CD4-positive, alpha-beta T cell (primary cell): ENCODE measurements at regions not wholly inside any gene's neighbourhood (a gene's known extent, or its start where the extent isn't known, plus 50 kb on each side); places are given as distances from the start of the nearest gene placed in this dataset.

Source experiments
- ATAC-seq: fragments of 200-7000 bp; cut with Tn5 transposase; one replicate; pipeline ENCODE4 v1.10.0; 2022; ENCODE audit warnings: mild to moderate bottlenecking; ENCODE audit not compliant: poor library complexity
- CTCF ChIA-PET: fragments of 350-600 bp; sonication (Branson Sonifier 250); formaldehyde crosslinking; loops from one replicate; lab custom pipeline; 2021; ENCODE audit warnings: antibody characterized with exemption, inconsistent platforms; lab: Charles Lee
- POLR2A ChIA-PET: fragments of 350-600 bp; sonication (Branson Sonifier 250); formaldehyde crosslinking; loops from one replicate; lab custom pipeline; 2021; ENCODE audit warnings: antibody characterized with exemption, inconsistent platforms; lab: Charles Lee
- DNase-seq, 14 experiments: peaks; one replicate each; pipeline ENCODE4 v3.0.0-alpha.2; 2013 to 2020; ENCODE audit warnings: mixed read lengths in 2 of 14
- H3K27ac ChIP-seq, 2 donors: one replicate each; pipeline versions ENCODE4 v1.5.1 to v1.7.0; 2013; ENCODE audit warnings: low read length in 2 of 2, low read depth in 1 of 2, mild to moderate bottlenecking in 1 of 2
- H3K27me3 ChIP-seq, 2 experiments: 1 replicate in 1 of 2; 2 replicates in 1 of 2; pipeline versions ENCODE4 v1.6.1 to v1.7.0; 2013; ENCODE audit warnings: low read length in 2 of 2, control low read depth in 1 of 2, mild to moderate bottlenecking in 1 of 2, moderate library complexity in 1 of 2; ENCODE audit not compliant: insufficient read depth in 2 of 2, control insufficient read depth in 1 of 2
- H3K36me3 ChIP-seq: one replicate; pipeline ENCODE4 v1.6.1; 2013; ENCODE audit warnings: low read length, control low read depth; ENCODE audit not compliant: insufficient read depth
- H3K4me1 ChIP-seq: one replicate; pipeline ENCODE4 v1.6.1; 2013; ENCODE audit warnings: low read length, control low read depth; ENCODE audit not compliant: insufficient read depth
- H3K4me3 ChIP-seq: one replicate; pipeline ENCODE4 v1.5.1; 2013; ENCODE audit warnings: mild to moderate bottlenecking, low read length, moderate library complexity
- H3K9me3 ChIP-seq, 2 experiments: 1 replicate in 1 of 2; 2 replicates in 1 of 2; pipeline versions ENCODE4 v1.6.1 to v1.7.0; 2013; ENCODE audit warnings: low read length in 2 of 2, mild to moderate bottlenecking in 2 of 2, control low read depth in 1 of 2, moderate library complexity in 1 of 2; ENCODE audit not compliant: control insufficient read depth in 1 of 2, insufficient read depth in 1 of 2
- H3K27ac Mint-ChIP-seq: one replicate; pipeline ENCODE4 v1.8.0; 2020; ENCODE audit warnings: mixed read lengths
- H3K27me3 Mint-ChIP-seq: one replicate; pipeline ENCODE4 v1.8.0; 2021; ENCODE audit warnings: mixed read lengths
- H3K36me3 Mint-ChIP-seq: one replicate; pipeline ENCODE4 v1.8.0; 2021; ENCODE audit warnings: low read depth, mixed read lengths
- H3K4me1 Mint-ChIP-seq: one replicate; pipeline ENCODE4 v1.8.0; 2021; ENCODE audit warnings: low read depth, mixed read lengths
- H3K4me3 Mint-ChIP-seq: one replicate; pipeline ENCODE4 v1.8.0; 2020; ENCODE audit warnings: mild to moderate bottlenecking, mixed read lengths
- H3K9me3 Mint-ChIP-seq: one replicate; pipeline ENCODE4 v1.8.0; 2020; ENCODE audit warnings: mixed read lengths
- intact Hi-C, 2 experiments: fragments of 100-400 bp; cut with DNase I in 1 of 2; cut with micrococcal nuclease in 1 of 2; formaldehyde crosslinking; loops; one replicate each; pipeline versions ENCODE4 v1.15.1 to v1.9.0; 2023 to 2025; cut with DNase I, micrococcal nuclease
- TF ChIP-seq, protein P1 (sequence below): fragments of 200-600 bp; IDR thresholded peaks from one replicate; pipeline ENCODE4 v1.8.0; 2022; ENCODE audit warnings: antibody characterized with exemption, mild to moderate bottlenecking

DNA sequence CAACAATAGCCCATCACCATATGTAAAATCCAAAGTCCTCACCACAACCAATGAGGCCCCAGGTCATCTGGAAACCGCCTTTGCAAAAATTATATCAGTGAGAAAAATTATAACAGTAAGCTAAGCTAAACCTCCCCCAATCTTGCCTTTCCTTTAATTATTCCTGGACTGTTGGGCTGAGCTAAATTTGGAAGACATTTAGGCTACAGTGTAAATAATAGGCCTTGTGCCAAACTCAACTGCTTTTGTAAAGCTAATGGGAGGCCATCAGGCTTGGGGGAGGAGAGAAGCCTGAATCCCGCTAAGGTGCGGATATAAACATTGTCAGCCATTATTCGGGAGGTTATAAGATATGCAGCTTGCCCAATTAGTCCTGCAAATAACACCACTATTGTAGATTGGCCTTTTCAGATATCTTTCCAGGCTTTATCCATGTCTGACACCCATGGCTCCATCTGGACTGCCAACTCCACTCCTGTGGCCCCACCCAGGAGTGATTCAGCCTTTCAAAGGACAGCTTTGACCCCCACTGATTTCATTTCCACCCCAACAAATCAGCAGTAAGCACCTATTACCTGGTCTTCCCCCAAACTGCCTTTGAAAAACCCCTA lies 53.0 kb upstream of the CA12 start:
- Histone ChIP-seq H3K27ac (no peak overlapping the region), H3K4me3 (no peak overlapping the region), H3K36me3 (no peaks in the 10 kb centered on the region), H3K4me1 (peaks cover 22% of the 10 kb centered on the region), H3K9me3 (no peaks in the 10 kb centered on the region), H3K27me3 (no peaks in the 10 kb centered on the region)
- Mint-ChIP-seq H3K36me3 (no peaks in the 10 kb centered on the region), H3K27me3 (peaks cover 3% of the 10 kb centered on the region), H3K27ac (no peak overlapping the region), H3K4me1 (peaks cover 32% of the 10 kb centered on the region), H3K9me3 (no peaks in the 10 kb centered on the region), H3K4me3 (no peak overlapping the region)
- intact Hi-C loops = no loop called here
- ChIA-PET CTCF (no interaction called here), POLR2A (no interaction called here)
- DNase-seq (no peak), ATAC-seq (no peak)
- TF ChIP-seq, protein P1, sequence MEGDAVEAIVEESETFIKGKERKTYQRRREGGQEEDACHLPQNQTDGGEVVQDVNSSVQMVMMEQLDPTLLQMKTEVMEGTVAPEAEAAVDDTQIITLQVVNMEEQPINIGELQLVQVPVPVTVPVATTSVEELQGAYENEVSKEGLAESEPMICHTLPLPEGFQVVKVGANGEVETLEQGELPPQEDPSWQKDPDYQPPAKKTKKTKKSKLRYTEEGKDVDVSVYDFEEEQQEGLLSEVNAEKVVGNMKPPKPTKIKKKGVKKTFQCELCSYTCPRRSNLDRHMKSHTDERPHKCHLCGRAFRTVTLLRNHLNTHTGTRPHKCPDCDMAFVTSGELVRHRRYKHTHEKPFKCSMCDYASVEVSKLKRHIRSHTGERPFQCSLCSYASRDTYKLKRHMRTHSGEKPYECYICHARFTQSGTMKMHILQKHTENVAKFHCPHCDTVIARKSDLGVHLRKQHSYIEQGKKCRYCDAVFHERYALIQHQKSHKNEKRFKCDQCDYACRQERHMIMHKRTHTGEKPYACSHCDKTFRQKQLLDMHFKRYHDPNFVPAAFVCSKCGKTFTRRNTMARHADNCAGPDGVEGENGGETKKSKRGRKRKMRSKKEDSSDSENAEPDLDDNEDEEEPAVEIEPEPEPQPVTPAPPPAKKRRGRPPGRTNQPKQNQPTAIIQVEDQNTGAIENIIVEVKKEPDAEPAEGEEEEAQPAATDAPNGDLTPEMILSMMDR = no peak

DNA sequence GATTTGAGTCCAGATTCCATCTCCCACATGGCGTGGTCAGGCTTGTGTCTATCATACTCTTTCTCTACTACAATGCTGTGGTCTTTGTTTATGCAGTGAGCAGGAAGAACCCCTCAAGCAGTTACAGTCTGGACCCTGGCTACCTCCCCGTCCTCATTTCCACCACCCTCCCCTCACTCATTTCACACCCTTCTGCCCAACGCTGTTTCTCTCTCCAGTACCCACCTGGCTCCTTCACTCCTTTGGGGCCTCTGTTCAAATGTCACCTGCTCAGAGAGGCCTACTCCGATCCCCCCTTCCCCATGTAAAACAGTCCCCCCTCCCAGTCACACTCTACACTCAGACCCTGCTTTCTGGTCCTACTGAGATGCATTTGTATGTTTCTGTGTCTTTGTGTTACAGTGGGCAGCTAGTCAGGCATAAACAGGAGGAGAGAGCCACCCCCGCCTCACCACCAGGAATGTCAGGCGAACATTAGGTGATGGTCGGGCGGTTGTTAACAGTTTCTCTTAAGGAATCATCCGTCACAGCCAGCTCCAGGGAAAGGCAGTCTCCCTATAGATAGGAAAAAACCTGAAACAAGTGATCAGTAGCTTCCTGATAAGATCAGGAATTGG lies 53.7 kb upstream of the CA12 start:
- POLR2A ChIA-PET = no interaction called here

DNA sequence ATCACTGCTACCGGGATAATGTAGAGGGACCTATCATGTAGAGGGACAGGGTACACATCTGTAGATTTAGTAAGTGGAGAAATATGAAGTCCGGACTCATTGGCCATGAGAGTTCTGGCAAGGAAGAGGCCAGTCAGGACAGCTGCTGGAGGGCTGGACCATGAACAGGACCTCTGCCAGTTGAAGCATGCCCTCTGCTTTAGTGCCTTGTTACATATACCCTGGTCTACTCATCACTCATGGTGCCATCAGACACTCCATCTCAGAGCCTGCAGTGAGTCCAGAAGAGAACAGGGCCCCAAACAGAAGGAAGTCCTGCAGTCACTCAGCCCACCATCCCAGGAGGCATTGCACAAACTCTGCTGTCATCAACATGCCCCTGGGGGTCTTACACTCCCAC lies 54.7 kb upstream of the CA12 start:
- Mint-ChIP-seq H3K36me3 (no peaks in the 10 kb centered on the region), H3K4me3 (peak overlapping the region; percentile 1), H3K9me3 (no peaks in the 10 kb centered on the region), H3K27ac (peak overlapping the region; percentile 83), H3K27me3 (peaks cover 3% of the 10 kb centered on the region), H3K4me1 (peaks cover 48% of the 10 kb centered on the region)
- ChIA-PET CTCF (interaction anchor here (1.1 kb wide), 1 partner anchor 11 kb away, joined by 4 read pairs; no protein-coding TSS in a partner anchor), POLR2A (interaction anchor here (0.8 to 2.5 kb wide), 15 partner anchors 10 to 657 kb away, joined by 3 to 11 read pairs (median 4); partner anchors contain the start of genes CIAO2A and RPS27L)
- Histone ChIP-seq H3K27me3 (no peaks in the 10 kb centered on the region), H3K4me1 (peaks cover 38% of the 10 kb centered on the region), H3K9me3 (no peaks in the 10 kb centered on the region), H3K36me3 (no peaks in the 10 kb centered on the region), H3K27ac (peak overlapping the region; percentile 38 to 52), H3K4me3 (no peak overlapping the region)
- no peak for DNase-seq
- peak; percentile 3 for ATAC-seq
- intact Hi-C loops = no loop called here
- TF ChIP-seq, protein P1 = no peak

More for the DNA sequence above, 53.7 kb upstream of the CA12 start:
- TF ChIP-seq, protein P1 = no peak
- Histone ChIP-seq H3K36me3 (no peaks in the 10 kb centered on the region), H3K9me3 (no peaks in the 10 kb centered on the region), H3K27me3 (no peaks in the 10 kb centered on the region), H3K27ac (no peak overlapping the region), H3K4me1 (peaks cover 28% of the 10 kb centered on the region), H3K4me3 (no peak overlapping the region)
- Mint-ChIP-seq H3K9me3 (no peaks in the 10 kb centered on the region), H3K36me3 (no peaks in the 10 kb centered on the region), H3K4me1 (peaks cover 38% of the 10 kb centered on the region), H3K4me3 (no peak overlapping the region), H3K27me3 (peaks cover 3% of the 10 kb centered on the region), H3K27ac (peak overlapping the region; percentile 83)
- ATAC-seq (no peak), DNase-seq (no peak)
- intact Hi-C loops = no loop called here
- CTCF ChIA-PET = interaction anchor here (0.6 kb wide), 1 partner anchor 146 kb away, joined by 4 read pairs; no protein-coding TSS in a partner anchor
